HepG2 (cell line): ENCODE measurements at regions not wholly inside any gene's neighbourhood (a gene's known extent, or its start where the extent isn't known, plus 50 kb on each side); places are given as distances from the start of the nearest gene placed in this dataset.

Experiments used
- ATAC-seq: fragments of 200-7000 bp; cut with Tn5 transposase; 3 replicates; pipeline ENCODE4 v1.9.1; 2020; ENCODE audit warnings: mild to moderate bottlenecking, moderate library complexity
- BruUV-seq: library from RNA; stranded (reverse); fragments of 400-500 nt; replicated peaks from 2 replicates; lab custom pipeline; 2021; lab: Mats Ljungman, UMichigan
- CTCF ChIA-PET: fragments of 300-600 bp; formaldehyde crosslinking; extraction: SDS; loops from one replicate; lab custom pipeline; 2021; ENCODE audit warnings: low total read pairs, inconsistent platforms, low intra/inter-chr PET ratio; lab: Yijun Ruan, JAX
- POLR2A ChIA-PET: fragments of 350-600 bp; sonication (Branson Sonifier 250); formaldehyde crosslinking; loops from one replicate; lab custom pipeline; 2020; ENCODE audit warnings: antibody characterized with exemption, inconsistent platforms; lab: Yijun Ruan, JAX
- DNase-seq: peaks from one replicate; pipeline ENCODE4 v3.0.0-alpha.2; 2015; ENCODE audit warnings: low spot score
- FAIRE-seq: peaks from 3 replicates; lab custom pipeline; 2011; peaks lifted over from hg19 to GRCh38; lab: Jason Lieb, UNC
- H2AFZ ChIP-seq: one replicate; pipeline ENCODE4 v1.6.1; 2011; ENCODE audit warnings: low read length, inconsistent platforms
- H3K27ac ChIP-seq: fragments of 300-600 bp; 3 replicates; pipeline ENCODE4 v1.8.0; 2011; ENCODE audit warnings: mixed run types, mild to moderate bottlenecking, mixed read lengths, low read length, inconsistent platforms; ENCODE audit not compliant: insufficient read depth; ENCODE audit errors: extremely low read length
- H3K27me3 ChIP-seq, 2 experiments: fragments of 200-600 bp in 1 of 2; 2 replicates in 1 of 2; 3 replicates in 1 of 2; pipeline versions ENCODE4 v1.6.0 to v1.8.0; 2011; ENCODE audit warnings: low read length in 2 of 2, mild to moderate bottlenecking in 2 of 2, moderate library complexity in 2 of 2, inconsistent platforms in 1 of 2; ENCODE audit not compliant: insufficient read depth in 2 of 2, control insufficient read depth in 1 of 2
- H3K36me3 ChIP-seq, 2 experiments: fragments of 200-600 bp in 1 of 2; replicated peaks in 1 of 2; 2 replicates in 1 of 2; 3 replicates in 1 of 2; pipeline versions ENCODE4 v1.5.1 to v1.8.0; 2011; ENCODE audit warnings: low read length in 2 of 2, inconsistent platforms in 1 of 2; ENCODE audit not compliant: insufficient read depth in 2 of 2, control insufficient read depth in 1 of 2
- H3K4me1 ChIP-seq: 2 replicates; pipeline ENCODE4 v1.5.1; 2012; ENCODE audit warnings: low read length, inconsistent platforms; ENCODE audit not compliant: insufficient read depth
- H3K4me2 ChIP-seq: 2 replicates; pipeline ENCODE4 v1.6.0; 2011; ENCODE audit warnings: low read depth, low read length, inconsistent platforms
- H3K4me3 ChIP-seq, 3 experiments: fragments of 200-600 bp in 1 of 3; sonication (generic), shearing (Covaris generic) in 1 of 3; replicated peaks in 1 of 3; 2 replicates each; pipeline ENCODE4 v1.5.1; 2011 to 2016; ENCODE audit warnings: low read length in 3 of 3, inconsistent platforms in 2 of 3, low read depth in 2 of 3, mild to moderate bottlenecking in 2 of 3, control low read depth in 1 of 3, mixed read lengths in 1 of 3; ENCODE audit not compliant: insufficient read depth in 1 of 3
- H3K79me2 ChIP-seq: one replicate; pipeline ENCODE4 v1.6.1; 2011; ENCODE audit warnings: low read length, inconsistent platforms; ENCODE audit not compliant: insufficient read depth
- H3K9ac ChIP-seq: 2 replicates; pipeline ENCODE4 v1.6.0; 2011; ENCODE audit warnings: mild to moderate bottlenecking, low read depth, low read length, inconsistent platforms; ENCODE audit not compliant: insufficient read depth
- H3K9me3 ChIP-seq: 2 replicates; pipeline ENCODE4 v1.5.1; 2012; ENCODE audit warnings: mild to moderate bottlenecking, low read length
- H4K20me1 ChIP-seq: 2 replicates; pipeline ENCODE4 v1.6.0; 2011; ENCODE audit warnings: inconsistent platforms, mild to moderate bottlenecking, low read length, moderate library complexity; ENCODE audit not compliant: insufficient read depth
- DBP ChIP-seq: sonication (generic); formaldehyde crosslinking; IDR thresholded peaks from 2 replicates; pipeline ENCODE4 v1.4.0; 2020; ENCODE audit warnings: missing genetic modification reagents; ENCODE audit errors: not compliant biosample characterization
- GATA4 ChIP-seq: sonication (generic); IDR thresholded peaks from 2 replicates; pipeline ENCODE4 v1.6.1; 2016; ENCODE audit warnings: antibody characterized with exemption, low read depth, borderline replicate concordance
- HMG20B ChIP-seq: conservative IDR thresholded peaks from 2 replicates; pipeline ENCODE4 v1.6.1; 2016; ENCODE audit warnings: missing genetic modification reagents, missing compliant biosample characterization
- HNF1B ChIP-seq: sonication (generic); formaldehyde crosslinking; IDR thresholded peaks from 2 replicates; pipeline ENCODE4 v1.5.1; 2020; ENCODE audit warnings: mild to moderate bottlenecking, moderate library complexity, missing genetic modification reagents
- MAFK ChIP-seq, 2 experiments: IDR thresholded peaks in 1 of 2; conservative IDR thresholded peaks in 1 of 2; 2 replicates each; pipeline ENCODE4 v1.6.1; 2011; ENCODE audit warnings: improper control_type of control experiment in 2 of 2, low read length in 2 of 2
- MLLT10 ChIP-seq: sonication (generic); formaldehyde crosslinking; IDR thresholded peaks from 2 replicates; pipeline ENCODE4 v1.4.0; 2020; ENCODE audit warnings: missing genetic modification reagents
- NR1H2 ChIP-seq: sonication (generic); formaldehyde crosslinking; IDR thresholded peaks from 2 replicates; pipeline ENCODE4 v1.8.1; 2022; ENCODE audit warnings: low read depth, missing genetic modification reagents, borderline replicate concordance
- PCBP1 ChIP-seq: fragments of 200-400 bp; formaldehyde crosslinking; IDR thresholded peaks from 2 replicates; pipeline ENCODE4 v1.6.1; 2017; ENCODE audit warnings: mild to moderate bottlenecking, low read depth, low read length, borderline replicate concordance
- POLR2AphosphoS5 ChIP-seq: IDR thresholded peaks from 2 replicates; pipeline ENCODE4 v1.6.1; 2012; ENCODE audit warnings: low read depth, low read length
- SIN3B ChIP-seq: fragments of 150-350 bp; IDR thresholded peaks from 2 replicates; pipeline ENCODE4 v1.6.1; 2014; ENCODE audit warnings: low read length
- TSC22D2 ChIP-seq: sonication (generic); formaldehyde crosslinking; IDR thresholded peaks from 2 replicates; pipeline ENCODE4 v1.5.1; 2020; ENCODE audit warnings: missing genetic modification reagents, mild to moderate bottlenecking, borderline replicate concordance
- ZNF326 ChIP-seq: sonication (generic); formaldehyde crosslinking; IDR thresholded peaks from 2 replicates; pipeline ENCODE4 v1.4.0; 2020; ENCODE audit warnings: missing genetic modification reagents, borderline replicate concordance
- ZNF530 ChIP-seq: sonication (generic); formaldehyde crosslinking; IDR thresholded peaks from 2 replicates; pipeline ENCODE4 v1.5.0; 2020; ENCODE audit warnings: low read depth, mild to moderate bottlenecking, missing genetic modification reagents
- ZNF572 ChIP-seq: sonication (generic); formaldehyde crosslinking; IDR thresholded peaks from 2 replicates; pipeline ENCODE4 v1.5.1; 2020; ENCODE audit warnings: mild to moderate bottlenecking, missing genetic modification reagents
- ZSCAN20 ChIP-seq: sonication (generic); formaldehyde crosslinking; IDR thresholded peaks from 2 replicates; pipeline ENCODE4 v1.4.0; 2020; ENCODE audit warnings: missing genetic modification reagents, mild to moderate bottlenecking, borderline replicate concordance
- WGBS: methylation state at CpG from one replicate; pipeline ENCODE4 v1.1.6; 2017; ENCODE audit warnings: low lambda C conversion rate; 5-methylcytosine and 5-hydroxymethylcytosine counted together
- in situ Hi-C: cut with HindIII; loops from 2 replicates; pipeline ENCODE4 v1.10.0; 2017; ENCODE audit warnings: low pct_unique_long_range_greater_than_20kb; ENCODE audit not compliant: extremely low pct_ligation_motif_present
- intact Hi-C: fragments of 100-400 bp; cut with micrococcal nuclease; formaldehyde crosslinking; loops from one replicate; pipeline ENCODE4 v1.10.0; 2022; ENCODE audit not compliant: unreplicated experiment
- TF ChIP-seq, protein P1 (sequence below): sonication (generic); formaldehyde crosslinking; IDR thresholded peaks from 2 replicates; pipeline ENCODE4 v1.4.0; 2020; ENCODE audit warnings: missing genetic modification reagents
- TF ChIP-seq, protein P2 (sequence below): sonication (generic); formaldehyde crosslinking; IDR thresholded peaks from 2 replicates; pipeline ENCODE4 v1.4.0; 2020; ENCODE audit warnings: missing genetic modification reagents

DNA sequence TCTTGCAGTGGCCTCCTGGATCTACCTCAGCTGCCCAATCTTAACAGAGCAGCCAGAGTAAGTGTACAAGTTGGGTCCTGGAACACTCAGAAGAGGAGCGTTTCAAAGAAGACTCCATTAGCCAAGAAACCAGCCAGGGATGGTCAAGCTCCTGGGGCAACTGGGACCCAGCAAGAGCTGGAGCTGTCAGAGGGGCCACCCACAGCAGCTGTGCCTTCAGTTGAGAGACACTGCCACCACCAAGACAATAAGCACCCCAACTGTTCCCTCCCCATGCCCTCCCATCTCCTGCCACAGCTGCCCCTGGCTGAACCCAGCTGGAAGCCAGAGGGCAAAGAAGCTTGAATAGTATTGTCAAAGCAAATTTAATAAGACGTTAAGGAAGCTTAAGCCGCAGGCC, 110.6 kb upstream of the TLE3 start:
- 88% methylated on average over 2 of the region's 3 CpGs for WGBS
- Histone ChIP-seq H3K9me3 (no peaks in the 10 kb centered on the region), H3K79me2 (no peaks in the 10 kb centered on the region), H2AFZ (no peak overlapping the region), H3K4me2 (no peak overlapping the region), H3K4me1 (no peaks in the 10 kb centered on the region), H4K20me1 (no peaks in the 10 kb centered on the region), H3K27ac (no peak overlapping the region), H3K27me3 (peaks cover 2 to 48% of the 10 kb centered on the region in 2 experiments), H3K36me3 (no peaks in the 10 kb centered on the region), H3K9ac (no peak overlapping the region), H3K4me3 (no peak overlapping the region)
- DNase-seq: no peak
- no peak for FAIRE-seq
- no TSS peak for BruUV-seq
- in situ Hi-C loops (no loop called here), intact Hi-C loops (no loop called here)
- no peak for ATAC-seq
- CTCF ChIA-PET: no interaction called here
- POLR2A ChIA-PET: no interaction called here
- TF ChIP-seq ZSCAN20 (CRISPR knock-in tag) (no peak), PCBP1 (no peak), MLLT10 (CRISPR knock-in tag) (no peak), MAFK (conservative IDR thresholded peaks at IDR 0.05 in 1 of 2, IDR thresholded peaks at IDR 0.05 in 1 of 2; ENCODE audit: low read length in 2 of 2) (no peak), DBP (no peak), ZNF326 (no peak), NR1H2 (CRISPR knock-in tag) (no peak), ZNF572 (CRISPR knock-in tag) (no peak), HMG20B (CRISPR knock-in tag) (no peak), POLR2AphosphoS5 (no peak), GATA4 (no peak), SIN3B (no peak), TSC22D2 (no peak), HNF1B (CRISPR knock-in tag) (no peak), ZNF530 (CRISPR knock-in tag) (no peak)
- TF ChIP-seq, protein P1, sequence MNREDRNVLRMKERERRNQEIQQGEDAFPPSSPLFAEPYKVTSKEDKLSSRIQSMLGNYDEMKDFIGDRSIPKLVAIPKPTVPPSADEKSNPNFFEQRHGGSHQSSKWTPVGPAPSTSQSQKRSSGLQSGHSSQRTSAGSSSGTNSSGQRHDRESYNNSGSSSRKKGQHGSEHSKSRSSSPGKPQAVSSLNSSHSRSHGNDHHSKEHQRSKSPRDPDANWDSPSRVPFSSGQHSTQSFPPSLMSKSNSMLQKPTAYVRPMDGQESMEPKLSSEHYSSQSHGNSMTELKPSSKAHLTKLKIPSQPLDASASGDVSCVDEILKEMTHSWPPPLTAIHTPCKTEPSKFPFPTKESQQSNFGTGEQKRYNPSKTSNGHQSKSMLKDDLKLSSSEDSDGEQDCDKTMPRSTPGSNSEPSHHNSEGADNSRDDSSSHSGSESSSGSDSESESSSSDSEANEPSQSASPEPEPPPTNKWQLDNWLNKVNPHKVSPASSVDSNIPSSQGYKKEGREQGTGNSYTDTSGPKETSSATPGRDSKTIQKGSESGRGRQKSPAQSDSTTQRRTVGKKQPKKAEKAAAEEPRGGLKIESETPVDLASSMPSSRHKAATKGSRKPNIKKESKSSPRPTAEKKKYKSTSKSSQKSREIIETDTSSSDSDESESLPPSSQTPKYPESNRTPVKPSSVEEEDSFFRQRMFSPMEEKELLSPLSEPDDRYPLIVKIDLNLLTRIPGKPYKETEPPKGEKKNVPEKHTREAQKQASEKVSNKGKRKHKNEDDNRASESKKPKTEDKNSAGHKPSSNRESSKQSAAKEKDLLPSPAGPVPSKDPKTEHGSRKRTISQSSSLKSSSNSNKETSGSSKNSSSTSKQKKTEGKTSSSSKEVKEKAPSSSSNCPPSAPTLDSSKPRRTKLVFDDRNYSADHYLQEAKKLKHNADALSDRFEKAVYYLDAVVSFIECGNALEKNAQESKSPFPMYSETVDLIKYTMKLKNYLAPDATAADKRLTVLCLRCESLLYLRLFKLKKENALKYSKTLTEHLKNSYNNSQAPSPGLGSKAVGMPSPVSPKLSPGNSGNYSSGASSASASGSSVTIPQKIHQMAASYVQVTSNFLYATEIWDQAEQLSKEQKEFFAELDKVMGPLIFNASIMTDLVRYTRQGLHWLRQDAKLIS (CRISPR knock-in tag): no peak
- TF ChIP-seq, protein P2, sequence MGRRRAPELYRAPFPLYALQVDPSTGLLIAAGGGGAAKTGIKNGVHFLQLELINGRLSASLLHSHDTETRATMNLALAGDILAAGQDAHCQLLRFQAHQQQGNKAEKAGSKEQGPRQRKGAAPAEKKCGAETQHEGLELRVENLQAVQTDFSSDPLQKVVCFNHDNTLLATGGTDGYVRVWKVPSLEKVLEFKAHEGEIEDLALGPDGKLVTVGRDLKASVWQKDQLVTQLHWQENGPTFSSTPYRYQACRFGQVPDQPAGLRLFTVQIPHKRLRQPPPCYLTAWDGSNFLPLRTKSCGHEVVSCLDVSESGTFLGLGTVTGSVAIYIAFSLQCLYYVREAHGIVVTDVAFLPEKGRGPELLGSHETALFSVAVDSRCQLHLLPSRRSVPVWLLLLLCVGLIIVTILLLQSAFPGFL (CRISPR knock-in tag): no peak
